Stimulated activated CD4-positive, alpha-beta T cell treated with anti-CD3 and anti-CD28 coated beads, TNF-alpha, amount 100 ng/mL, for 4 hours (primary cell): ENCODE measurements at regions not wholly inside any gene's neighbourhood (a gene's known extent, or its start where the extent isn't known, plus 50 kb on each side); places are given as distances from the start of the nearest gene placed in this dataset.

Experiments
- DNase-seq, 3 experiments: peaks; one replicate each; pipeline ENCODE4 v3.0.0-alpha.2; 2020; ENCODE audit warnings: low read depth in 3 of 3

- DNase-seq, result no peak
Observed at GRCh38 chr7:68470836-68471435, 1127.3 kb upstream of the AUTS2 start.

DNA sequence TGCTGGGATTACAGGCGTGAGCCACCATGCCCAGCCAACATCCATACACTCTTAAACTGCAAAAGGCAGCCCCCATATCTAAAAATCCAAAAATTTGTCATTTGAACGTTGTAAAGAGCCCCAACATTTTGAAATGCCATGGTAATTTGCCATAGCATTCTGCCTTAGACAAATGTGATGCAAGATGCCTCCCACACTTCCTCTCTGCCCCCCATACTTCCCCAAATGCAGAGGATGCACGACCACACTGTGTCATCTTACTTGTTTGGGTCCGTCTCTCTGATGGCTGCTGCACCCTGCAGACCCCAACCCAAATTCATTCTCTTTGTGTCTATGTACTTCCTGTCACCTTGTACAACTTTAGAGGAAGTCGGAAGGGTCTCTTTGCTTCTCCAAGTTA is 1125.6 kb upstream of the AUTS2 start:
- DNase-seq, result no peak

DNA sequence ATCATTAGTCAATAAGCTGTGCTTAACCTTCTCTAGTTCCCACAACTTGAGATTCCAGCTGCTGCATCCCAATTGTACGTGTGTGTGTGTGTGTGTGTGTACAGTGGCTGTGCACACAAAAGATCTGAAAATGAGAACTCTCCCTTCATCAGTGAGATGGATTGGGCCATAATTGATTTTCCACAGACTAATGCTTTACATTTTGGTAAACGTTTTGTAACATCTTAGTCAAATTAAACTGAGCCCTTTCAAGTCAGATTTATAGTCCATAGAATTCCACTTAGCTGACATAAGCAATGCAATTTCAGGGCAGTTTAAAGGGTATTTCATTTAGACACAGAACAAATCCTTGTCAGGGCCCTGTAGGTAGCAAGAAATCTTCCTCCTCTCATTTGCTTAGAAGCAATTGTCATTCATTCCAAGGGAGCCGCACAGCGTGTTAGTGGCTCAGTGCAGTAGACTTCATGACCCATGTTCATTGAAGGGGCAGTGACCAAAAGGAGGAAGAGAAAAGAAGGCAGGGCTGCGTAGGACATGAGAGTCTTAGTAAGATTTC is 1123.5 kb upstream of the AUTS2 start:
- DNase-seq, result no peak

DNA sequence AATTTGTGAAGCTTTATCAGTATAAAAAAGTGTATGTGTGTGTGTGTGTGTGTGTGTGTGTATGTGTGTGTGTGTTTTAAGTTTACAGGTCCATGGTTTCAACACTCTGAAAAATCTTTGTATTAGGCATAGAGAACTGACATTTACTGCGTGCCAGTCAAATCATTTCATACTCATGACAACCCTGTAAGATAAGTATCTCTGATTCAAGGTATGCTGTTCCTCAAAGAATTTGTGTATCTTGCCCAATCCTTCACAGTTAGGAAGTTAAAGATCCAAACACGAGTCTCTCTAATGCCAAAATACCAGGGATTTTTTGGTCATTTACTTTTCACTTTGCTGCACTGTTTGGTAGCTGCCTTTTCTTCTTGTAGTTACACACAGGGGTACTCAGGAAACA is 1121.3 kb upstream of the AUTS2 start:
- DNase-seq, result no peak

- DNase-seq, result no peak
Observed at GRCh38 chr7:68478326-68478725, 1119.9 kb upstream of the AUTS2 start.

GRCh38 chr7:68482800-68483199 is 1115.5 kb upstream of the AUTS2 start:
- no peak for DNase-seq

GRCh38 chr7:68484731-68485130 is 1113.5 kb upstream of the AUTS2 start:
- no peak for DNase-seq

GRCh38 chr7:68485253-68485917 is 1112.9 kb upstream of the AUTS2 start:
- no peak for DNase-seq

DNA sequence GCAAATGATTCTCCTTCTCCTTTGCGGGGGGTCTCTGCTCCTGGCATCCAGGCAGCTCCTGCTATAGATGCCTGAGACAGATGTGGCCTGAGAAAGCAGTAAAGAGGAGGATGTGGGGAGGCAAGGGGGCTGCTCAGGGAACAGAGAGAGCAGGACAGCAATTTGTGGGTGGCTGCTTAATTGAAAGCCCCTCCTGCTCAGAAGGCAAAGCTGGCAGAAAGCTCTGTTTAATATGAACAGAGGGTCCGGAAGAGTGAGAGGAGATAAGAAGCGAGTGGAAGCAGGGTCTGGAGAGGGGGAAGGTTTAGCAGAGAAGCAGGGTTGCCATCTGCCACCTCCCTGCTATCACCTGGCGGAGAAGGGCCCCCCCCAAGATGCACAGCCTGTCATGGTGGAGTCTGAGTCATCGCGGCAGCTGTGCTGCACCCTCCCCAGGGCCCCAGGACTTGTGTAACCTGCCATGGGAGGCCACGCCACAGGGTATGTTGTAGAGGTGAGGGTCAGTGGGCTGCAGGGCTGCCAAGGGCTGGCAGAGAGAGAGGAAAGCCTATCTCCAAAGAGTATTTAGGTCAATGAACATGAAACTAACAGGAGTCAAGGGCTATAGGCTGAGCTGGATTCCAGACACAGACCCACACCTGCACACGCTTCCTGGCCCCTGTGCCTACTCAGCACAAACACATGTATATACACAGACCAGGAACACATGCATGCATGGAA is 1109.8 kb upstream of the AUTS2 start:
- DNase-seq, result no peak

GRCh38 chr7:68491523-68492358 is 1106.5 kb upstream of the AUTS2 start:
- DNase-seq, result no peak

DNA sequence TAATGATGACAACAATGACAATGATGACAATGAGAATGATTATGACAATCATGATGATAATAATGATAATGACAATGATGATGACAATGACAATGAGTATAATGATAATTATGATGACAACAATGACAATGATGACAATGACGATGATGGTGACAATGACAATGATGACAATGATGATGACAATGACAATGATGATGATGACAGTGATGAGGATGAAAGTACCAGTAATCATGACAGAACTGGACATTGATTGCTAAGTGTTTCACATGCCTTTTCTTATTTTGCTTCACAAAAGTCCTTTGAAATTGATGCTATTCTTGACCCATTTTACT is 1106.0 kb upstream of the AUTS2 start:
- no peak for DNase-seq

DNA sequence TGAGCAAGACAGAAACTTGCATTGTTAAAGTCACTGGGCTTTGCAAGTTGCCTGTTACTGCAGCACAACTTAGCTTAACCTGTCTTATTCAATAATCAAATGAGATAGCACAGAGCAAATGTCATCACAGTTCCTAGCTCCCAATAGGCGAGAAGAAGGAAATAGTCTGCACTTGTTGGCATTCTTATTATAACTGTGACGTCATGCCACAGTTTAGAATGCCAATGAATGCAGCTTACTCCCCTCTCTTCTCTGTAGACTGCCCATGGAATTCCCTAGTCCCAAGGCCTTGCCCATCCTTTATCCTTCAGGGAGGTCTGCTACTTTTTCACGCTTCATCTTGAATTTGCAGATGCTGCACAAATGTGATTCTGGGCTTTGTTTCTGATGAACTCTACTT is 1094.9 kb upstream of the AUTS2 start:
- no peak for DNase-seq

GRCh38 chr7:68504716-68505115 is 1093.6 kb upstream of the AUTS2 start:
- DNase-seq, result no peak

GRCh38 chr7:68505721-68506120 is 1092.6 kb upstream of the AUTS2 start:
- no peak for DNase-seq

DNA sequence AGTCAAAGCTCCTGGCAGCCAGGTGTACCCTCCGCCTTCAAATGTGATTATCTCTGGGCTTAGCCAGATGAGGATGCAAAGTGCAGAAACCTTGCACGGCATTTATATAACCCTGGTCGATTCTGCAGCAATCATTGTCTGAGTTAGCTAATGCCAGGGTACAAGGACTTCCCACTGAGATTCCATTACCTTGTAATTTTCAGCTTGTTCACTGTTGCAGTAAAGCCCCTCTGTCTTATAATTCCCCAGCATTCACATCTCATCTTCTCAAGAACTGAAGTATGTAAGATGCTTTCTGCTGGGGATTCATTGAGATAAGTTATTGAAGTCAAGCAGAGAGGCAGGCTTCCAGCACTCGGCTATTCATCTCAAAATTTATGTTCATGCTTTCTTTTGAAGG is 1090.6 kb upstream of the AUTS2 start:
- DNase-seq, result no peak

GRCh38 chr7:68509054-68509453 is 1089.2 kb upstream of the AUTS2 start:
- no peak for DNase-seq

- no peak for DNase-seq
Observed at GRCh38 chr7:68509603-68510002, 1088.7 kb upstream of the AUTS2 start.

DNA sequence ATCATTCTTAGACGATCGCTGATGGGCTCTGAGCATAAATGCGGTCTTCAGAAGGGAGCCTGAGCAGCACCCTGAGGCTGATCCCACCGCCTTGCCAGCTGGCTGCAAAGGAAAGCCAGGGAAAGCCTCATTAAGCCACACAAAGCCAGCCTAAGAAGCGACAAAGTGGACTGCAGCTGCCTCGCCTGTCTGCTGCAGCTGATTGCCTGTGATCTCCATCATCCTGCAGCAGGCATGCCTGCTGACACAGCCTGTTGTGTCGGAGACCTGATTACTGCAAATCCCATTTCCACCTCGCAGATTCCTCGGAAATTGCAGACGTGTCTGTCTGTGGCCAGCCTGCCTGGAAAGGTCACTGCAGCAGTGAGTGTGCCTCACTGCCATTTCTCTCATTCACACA is 1087.0 kb upstream of the AUTS2 start:
- DNase-seq, result no peak

GRCh38 chr7:68512466-68512865 is 1085.8 kb upstream of the AUTS2 start:
- DNase-seq, result no peak

DNA sequence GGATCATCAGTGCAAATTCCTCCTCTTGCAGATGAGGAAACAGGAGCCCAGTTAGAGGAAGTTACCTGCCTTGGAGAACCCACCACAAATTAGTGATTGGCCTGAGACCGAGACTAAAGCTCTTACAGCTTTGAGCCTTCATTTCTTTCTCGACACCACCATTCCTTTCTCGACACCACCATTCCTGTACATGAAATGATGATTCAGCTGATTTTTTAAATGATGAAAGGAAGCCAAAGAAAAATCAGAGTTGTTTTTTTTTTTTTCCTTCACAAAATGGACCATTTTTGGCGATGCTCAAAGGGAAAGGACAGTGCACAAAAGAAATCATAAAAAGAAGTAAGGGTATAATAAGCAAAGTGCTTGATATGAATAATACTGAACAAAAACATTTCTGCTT is 1080.2 kb upstream of the AUTS2 start:
- no peak for DNase-seq

DNA sequence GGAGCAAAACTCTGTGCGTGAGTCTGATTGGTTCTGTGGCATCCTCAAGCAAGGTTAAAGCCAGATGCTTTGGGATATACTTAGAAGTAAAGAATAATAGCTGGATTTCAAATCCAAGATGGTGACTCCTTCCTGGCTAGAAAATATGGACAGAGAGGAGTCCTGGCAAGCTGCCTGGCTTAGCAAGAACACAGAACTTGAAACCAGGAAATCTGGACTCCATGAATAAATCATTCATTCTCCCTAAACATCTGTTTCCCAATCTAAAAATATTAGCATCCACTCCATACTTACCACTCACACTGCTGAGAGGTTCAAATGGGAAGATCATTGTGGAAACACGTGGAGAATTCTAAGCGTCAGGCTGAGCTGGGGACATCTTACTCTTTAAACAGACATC is 1074.1 kb upstream of the AUTS2 start:
- DNase-seq, result no peak

DNA sequence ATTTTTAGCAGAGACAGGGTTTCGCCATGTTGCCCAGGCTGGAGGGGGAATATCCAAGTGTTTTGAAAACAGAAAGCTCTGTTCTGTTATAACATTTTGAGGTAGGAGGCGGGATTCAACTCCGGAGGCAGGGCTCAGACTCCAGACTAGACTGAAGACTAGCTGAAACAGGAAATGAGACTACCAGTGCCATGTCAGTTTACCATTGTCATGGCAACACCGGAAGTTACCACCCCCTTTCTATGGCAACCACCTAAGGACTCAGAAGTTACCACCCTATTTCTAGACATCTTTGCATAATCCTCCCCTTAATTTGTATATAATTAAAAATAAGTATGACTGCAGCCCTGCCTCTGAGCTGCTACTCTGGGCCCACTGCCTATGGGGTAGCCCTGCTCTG is 1069.1 kb upstream of the AUTS2 start:
- DNase-seq, result no peak
